ENCODE measurements at regions not wholly inside any gene's neighbourhood (a gene's known extent, or its start where the extent isn't known, plus 50 kb on each side); places are given as distances from the start of the nearest gene placed in this dataset.

DNA sequence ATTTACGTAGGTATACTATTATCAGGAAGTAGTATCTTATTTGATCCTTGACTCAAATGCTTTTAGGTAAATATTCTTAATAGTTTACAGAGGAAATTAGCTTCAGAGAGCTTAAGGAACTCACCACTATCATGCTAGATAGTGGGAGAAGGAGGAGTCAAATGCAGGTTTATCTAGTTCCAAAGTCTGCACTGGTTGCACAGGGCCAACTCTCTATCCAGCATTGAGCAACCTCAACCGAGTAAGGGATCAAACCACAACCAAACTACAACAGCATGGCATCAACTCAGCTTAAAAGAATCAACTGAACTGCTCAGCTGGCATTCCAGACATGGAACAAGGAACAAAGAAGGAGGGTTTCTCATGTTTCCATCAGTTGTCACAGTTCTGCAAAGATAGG lies 306.0 kb downstream of the MAF start:
- DNase-seq: no peak

GRCh38 chr16:79293836-79294460 lies 306.6 kb downstream of the MAF start:
- no peak for DNase-seq

DNA sequence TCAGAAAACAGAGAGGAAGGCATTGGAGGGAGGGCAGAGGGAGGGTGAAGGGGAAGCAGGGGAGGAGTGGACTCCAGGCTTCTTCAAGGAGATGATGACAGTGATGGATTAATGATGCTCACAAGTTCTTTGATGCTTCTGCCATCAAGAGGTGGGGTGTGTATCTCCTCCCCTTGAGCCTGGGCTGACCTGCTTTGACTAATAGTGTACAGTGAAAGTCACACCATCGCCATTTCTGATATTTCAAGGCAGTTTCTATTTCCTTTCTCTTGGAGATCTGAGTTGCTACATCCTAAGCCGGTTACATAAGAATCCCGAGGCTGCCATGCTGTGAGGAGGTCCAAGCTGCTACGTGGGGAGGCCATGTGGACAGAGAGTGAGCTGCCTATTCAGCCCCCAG lies 312.5 kb downstream of the MAF start:
- peak; percentile 74 for DNase-seq

DNA sequence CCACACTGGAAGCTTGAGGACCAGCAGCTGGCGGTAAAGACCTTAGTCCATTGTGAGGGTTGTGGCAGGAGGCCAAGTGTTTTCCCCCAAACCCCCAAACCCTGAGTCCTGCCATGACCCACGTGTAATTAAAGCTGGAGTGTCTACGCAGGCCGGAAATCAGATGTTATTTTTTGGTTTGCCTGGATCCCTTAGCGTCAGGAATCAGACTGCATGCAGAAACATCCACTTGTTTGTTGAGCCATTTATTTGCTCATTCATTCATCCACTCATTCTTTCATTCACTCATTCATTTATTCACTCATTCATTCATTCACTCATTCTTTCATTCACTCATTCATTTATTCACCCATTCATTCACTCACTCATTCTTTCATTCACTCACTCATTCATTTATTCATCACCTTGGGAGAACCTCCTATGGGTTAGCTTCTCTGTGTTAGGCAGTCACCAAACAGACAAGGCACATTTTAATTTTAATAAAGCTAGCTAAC lies 313.1 kb downstream of the MAF start:
- no peak for DNase-seq

GRCh38 chr16:79286646-79287423 lies 313.7 kb downstream of the MAF start:
- DNase-seq: peak; percentile 70

- no peak for DNase-seq
Observed at GRCh38 chr16:79284766-79285165, 315.8 kb downstream of the MAF start.

- peak; percentile 66 for DNase-seq
Observed at GRCh38 chr16:79283578-79283977, 317.0 kb downstream of the MAF start.

- peak; percentile 57 for DNase-seq
Observed at GRCh38 chr16:79282806-79283205, 317.7 kb downstream of the MAF start.

DNA sequence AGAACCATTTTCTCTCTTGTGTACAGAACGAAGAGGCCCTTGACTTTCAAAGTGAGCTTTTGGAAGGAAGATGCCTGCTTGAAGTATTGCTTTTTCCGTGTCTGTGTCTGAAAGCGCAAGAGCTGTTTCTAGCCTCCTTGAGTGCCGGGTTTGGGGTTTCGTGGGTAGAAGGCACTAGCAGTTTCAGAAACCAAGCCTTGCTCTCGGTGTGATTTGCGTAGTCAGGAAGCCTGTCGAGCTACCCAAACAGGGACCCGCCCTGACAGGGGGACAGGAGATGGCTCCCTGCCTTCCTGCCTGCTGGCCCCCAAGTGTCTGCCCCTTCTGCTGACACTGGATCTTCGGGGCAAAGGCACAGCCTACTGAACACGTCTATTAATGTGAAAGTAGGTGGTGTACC lies 322.0 kb downstream of the MAF start:
- DNase-seq: peak; percentile 89

GRCh38 chr16:79276501-79276900 lies 324.0 kb downstream of the MAF start:
- DNase-seq: no peak

DNA sequence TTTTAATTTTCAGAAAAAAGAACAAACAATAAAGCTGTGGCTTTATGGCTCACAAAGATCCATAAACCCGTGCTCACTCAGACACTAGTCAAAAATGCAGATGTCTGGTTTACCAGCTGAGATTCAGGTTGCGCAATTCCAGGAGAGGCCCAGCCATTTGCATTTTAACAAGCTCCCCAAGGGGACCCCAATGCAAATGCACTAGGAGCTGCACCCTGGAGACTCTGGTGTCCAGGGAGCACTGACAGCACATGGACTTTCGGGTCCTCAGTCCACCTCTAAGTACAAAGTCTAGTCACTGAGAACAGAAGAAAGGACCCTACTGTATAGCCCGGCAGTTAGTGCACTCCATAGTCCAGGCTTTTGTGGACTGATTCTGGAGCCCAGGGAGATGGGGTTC lies 326.3 kb downstream of the MAF start:
- DNase-seq: no peak

DNA sequence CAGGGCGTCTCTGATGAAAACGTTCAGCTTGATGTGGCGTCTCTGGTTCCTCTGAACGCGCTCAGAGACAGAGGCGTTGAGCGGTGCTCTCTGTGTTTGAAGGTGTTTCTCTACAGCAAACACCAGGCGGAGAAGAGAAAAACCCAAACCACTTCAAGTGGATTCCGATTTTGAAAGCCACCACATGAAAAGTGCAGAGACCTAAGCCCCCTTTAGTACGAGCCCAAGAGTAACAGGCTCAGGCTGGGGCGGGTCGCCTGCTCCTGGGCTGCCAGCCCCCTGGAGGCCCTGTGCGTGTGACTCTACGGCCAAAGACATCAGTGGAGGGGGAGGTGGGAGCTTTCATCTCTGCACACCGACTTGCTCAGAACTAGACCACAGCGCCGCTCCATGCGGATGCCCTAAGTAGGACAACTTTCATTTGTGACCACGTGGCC lies 328.4 kb downstream of the MAF start:
- peak; percentile 89 for DNase-seq

DNA sequence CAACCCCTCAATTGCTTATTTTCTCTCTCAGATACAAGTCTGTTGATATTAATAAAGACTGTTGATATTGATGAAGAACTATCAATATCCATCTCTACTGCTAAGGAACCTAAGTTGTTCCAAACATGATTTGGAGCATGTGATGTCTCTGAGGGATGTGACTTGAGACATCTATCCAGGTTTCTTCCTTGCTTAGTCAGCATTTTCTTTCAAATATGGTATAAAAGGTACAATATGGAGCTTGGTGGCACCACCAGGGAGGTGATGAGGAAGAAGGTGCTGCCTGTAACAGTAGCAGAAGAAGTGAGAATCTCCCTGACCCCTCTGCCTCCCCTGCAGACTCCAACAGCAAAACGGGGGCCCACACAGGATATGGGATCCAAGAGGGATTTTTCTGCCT lies 329.0 kb downstream of the MAF start:
- no peak for DNase-seq

DNA sequence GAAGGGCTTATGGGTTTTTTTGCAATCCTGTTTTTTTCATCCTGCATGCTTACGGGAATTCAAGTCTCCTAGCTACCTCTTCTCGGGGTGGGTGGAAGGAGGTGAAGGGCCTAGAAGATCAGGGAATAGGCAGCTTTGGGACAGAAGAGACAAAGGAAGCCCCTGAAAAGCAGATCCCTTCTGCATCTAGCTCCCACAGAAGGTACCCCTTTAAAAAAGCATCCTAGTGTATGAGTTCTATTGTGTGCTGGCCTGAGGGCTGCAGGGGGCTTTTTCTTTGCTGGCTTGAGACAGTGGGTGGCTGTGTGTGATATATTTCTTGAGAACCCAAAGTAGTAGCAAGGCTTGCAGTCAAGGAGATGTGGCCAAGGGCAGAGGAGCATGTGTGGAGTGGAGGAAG lies 330.5 kb downstream of the MAF start:
- DNase-seq: no peak

GRCh38 chr16:79269211-79269863 lies 331.2 kb downstream of the MAF start:
- DNase-seq: peak; percentile 94

DNA sequence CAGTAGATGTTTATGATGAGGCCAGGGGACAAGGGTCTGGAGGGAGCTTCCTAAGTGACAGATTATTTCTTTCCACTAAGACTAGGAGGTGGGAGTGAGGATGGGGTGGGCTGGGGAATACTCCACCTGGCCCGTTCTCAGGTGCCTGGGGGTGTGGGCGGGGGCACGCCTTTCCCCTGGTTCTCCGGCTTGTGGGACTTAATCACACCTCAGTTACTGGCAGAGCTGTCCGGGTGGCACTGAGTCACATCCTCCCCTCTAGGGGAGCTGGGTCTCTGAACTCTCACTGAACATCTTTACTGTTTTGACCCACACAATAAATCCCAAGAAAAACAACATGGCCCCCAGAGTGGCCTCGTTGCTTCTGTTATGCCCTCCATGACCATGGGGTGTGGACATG lies 332.8 kb downstream of the MAF start:
- DNase-seq: peak; percentile 80

- no peak for DNase-seq
Observed at GRCh38 chr16:79267146-79267545, 333.4 kb downstream of the MAF start.

GRCh38 chr16:79265701-79266100 lies 334.8 kb downstream of the MAF start:
- DNase-seq: no peak

- no peak for DNase-seq
Observed at GRCh38 chr16:79265196-79265595, 335.3 kb downstream of the MAF start.

DNA sequence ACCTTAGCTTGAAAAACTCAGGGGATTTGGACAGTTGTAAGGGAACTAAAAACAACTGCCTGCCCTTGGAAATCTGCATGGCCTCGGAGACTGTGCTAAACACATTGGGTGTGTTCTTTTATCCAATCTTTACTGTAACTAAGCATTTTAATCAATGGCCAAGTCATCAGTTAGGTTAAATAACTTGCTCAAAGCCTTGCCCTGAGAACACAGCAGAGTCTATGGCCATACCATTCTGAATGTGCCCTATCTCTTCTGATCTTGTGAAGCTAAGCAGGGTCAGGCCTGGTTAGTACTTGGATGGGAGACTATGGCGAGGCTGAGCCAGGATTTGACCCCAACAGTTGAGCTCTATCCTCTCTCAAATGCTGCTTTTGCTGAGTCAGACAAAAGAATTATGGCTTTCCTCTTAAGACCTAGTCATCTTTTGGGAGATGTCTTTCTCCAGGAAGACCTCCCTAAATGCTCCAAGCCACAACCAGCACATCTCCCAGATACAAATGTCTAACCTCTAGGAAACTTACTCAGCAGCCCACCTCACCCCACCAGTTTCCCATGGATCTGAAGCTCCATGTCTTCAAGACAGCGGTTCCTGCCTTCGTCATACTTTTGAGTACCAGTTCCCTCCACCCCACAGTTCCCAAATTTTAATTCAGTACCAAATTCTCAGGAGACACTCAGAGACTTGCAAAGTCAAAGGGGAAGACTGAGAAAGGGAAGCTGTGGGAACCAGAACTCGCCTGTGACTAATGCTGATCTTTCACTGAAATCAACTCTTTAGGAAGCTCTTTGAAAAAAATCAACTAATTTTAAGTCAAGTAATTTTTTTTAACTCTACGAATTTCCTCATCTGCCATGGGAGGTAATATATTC lies 336.1 kb downstream of the MAF start:
- DNase-seq: no peak

DNA sequence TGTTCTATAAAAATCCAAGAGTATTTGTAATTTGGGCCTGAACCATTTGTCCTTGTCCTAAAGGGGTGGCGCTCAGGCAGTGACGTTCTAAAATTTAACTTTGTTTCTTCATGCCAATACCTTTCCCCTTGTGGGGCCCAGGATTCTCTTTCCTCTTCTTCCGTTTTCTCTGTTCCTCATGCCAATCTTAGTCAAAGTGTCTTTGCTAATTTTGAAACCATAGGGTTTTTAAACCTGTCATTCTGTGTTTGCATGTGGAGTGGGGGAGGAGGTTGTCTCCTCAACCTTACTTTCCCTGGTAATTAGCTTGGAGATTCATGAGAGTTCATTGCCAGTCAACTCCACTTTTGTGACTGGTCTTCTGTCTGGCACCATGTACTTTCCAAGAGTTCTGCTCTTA lies 337.1 kb downstream of the MAF start:
- DNase-seq: peak; percentile 66
